ENCODE measurements at regions not wholly inside any gene's neighbourhood (a gene's known extent, or its start where the extent isn't known, plus 50 kb on each side); places are given as distances from the start of the nearest gene placed in this dataset.

GRCh38 chr17:53527473-53527872 lies 295.3 kb upstream of the KIF2B start:
- TF ChIP-seq CTCF (conservative IDR thresholded peaks at IDR 0.05 in 1 of 2, IDR thresholded peaks at IDR 0.05 in 1 of 2; ENCODE audit: low read depth in 1 of 2, low read length in 2 of 2) (no peak), EZH2 (IDR thresholded peaks at IDR 0.05; ENCODE audit: low read length, missing control alignments) (no peak)
